PC-3 (cell line): ENCODE measurements at regions not wholly inside any gene's neighbourhood (a gene's known extent, or its start where the extent isn't known, plus 50 kb on each side); places are given as distances from the start of the nearest gene placed in this dataset.

Source experiments
- EZH2 ChIP-seq: fragments of 300-600 bp; sonication (generic); IDR thresholded peaks from one replicate; pipeline ENCODE4 v1.6.1; 2017; ENCODE audit warnings: antibody characterized with exemption, mild to moderate bottlenecking, low read length; ENCODE audit not compliant: unreplicated experiment
- EZH2phosphoT487 ChIP-seq: fragments of 300-600 bp; sonication (generic); IDR thresholded peaks from 2 replicates; pipeline ENCODE4 v1.6.1; 2018; ENCODE audit warnings: mild to moderate bottlenecking, antibody characterized with exemption, low read length, borderline replicate concordance
- TF ChIP-seq, protein P1 (sequence below): fragments of 300-600 bp; sonication (generic); conservative IDR thresholded peaks from 2 replicates; pipeline ENCODE4 v1.5.1; 2017; ENCODE audit warnings: antibody characterized with exemption, low read depth, mild to moderate bottlenecking, low read length

DNA sequence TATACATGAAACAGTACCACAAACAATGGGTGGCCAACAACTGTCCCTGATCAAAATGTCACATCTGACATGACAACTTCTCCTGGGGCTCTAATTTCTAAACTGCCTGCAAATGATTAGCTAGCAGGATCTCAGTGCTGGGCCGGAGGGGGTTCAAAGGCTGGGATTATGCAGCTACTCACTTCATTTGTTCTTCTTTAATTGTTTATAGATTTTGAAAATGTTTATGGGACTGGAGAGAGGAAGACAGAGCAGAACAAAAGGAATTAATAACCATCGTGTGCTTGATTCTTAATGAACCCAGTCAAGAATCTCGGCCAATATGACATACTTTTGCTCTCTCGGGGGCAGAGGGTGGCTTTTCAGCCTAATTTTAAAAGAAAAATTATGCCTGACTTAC is 313.6 kb downstream of the NSG2 start:
- TF ChIP-seq, protein P1, sequence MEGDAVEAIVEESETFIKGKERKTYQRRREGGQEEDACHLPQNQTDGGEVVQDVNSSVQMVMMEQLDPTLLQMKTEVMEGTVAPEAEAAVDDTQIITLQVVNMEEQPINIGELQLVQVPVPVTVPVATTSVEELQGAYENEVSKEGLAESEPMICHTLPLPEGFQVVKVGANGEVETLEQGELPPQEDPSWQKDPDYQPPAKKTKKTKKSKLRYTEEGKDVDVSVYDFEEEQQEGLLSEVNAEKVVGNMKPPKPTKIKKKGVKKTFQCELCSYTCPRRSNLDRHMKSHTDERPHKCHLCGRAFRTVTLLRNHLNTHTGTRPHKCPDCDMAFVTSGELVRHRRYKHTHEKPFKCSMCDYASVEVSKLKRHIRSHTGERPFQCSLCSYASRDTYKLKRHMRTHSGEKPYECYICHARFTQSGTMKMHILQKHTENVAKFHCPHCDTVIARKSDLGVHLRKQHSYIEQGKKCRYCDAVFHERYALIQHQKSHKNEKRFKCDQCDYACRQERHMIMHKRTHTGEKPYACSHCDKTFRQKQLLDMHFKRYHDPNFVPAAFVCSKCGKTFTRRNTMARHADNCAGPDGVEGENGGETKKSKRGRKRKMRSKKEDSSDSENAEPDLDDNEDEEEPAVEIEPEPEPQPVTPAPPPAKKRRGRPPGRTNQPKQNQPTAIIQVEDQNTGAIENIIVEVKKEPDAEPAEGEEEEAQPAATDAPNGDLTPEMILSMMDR, result no peak
- TF ChIP-seq EZH2phosphoT487 (no peak), EZH2 (no peak)
